Activated T-helper 9 cell treated with anti-CD3 and anti-CD28 coated beads, Interleukin-2, amount 50 U/mL, for 16 hours (primary cell): ENCODE measurements at regions not wholly inside any gene's neighbourhood (a gene's known extent, or its start where the extent isn't known, plus 50 kb on each side); places are given as distances from the start of the nearest gene placed in this dataset.
"Not testable (repeated sequence)": the region's sequence is repeated elsewhere in the genome, so short reads cannot be mapped to it uniquely, and the experiment has no call there.

ENCODE experiments used
- DNase-seq: peaks from one replicate; pipeline ENCODE4 v3.0.0-alpha.2; 2020; ENCODE audit warnings: low read depth

GRCh38 chr5:118193194-118193905 is 795.0 kb downstream of the DTWD2 start:
- DNase-seq: no peak

GRCh38 chr5:118185018-118185417 is 803.3 kb downstream of the DTWD2 start:
- DNase-seq: no peak

- no peak for DNase-seq
Measured at GRCh38 chr5:118176146-118176545, 812.2 kb downstream of the DTWD2 start.

- DNase-seq: no peak
Measured at GRCh38 chr5:118174671-118175070, 813.7 kb downstream of the DTWD2 start.

GRCh38 chr5:118173340-118173739 is 815.0 kb downstream of the DTWD2 start:
- no peak for DNase-seq

- DNase-seq: no peak
Measured at GRCh38 chr5:118165619-118166018, 822.7 kb downstream of the DTWD2 start.

- no peak for DNase-seq
Measured at GRCh38 chr5:118156181-118156580, 832.2 kb downstream of the DTWD2 start.

- DNase-seq: no peak
Measured at GRCh38 chr5:118146824-118147223, 841.5 kb downstream of the DTWD2 start.

GRCh38 chr5:118144540-118144939 is 843.8 kb downstream of the DTWD2 start:
- DNase-seq: no peak

GRCh38 chr5:118139361-118139760 is 849.0 kb downstream of the DTWD2 start:
- no peak for DNase-seq

- no peak for DNase-seq
Measured at GRCh38 chr5:118126159-118126558, 862.2 kb downstream of the DTWD2 start.

GRCh38 chr5:118125687-118126086 is 862.7 kb downstream of the DTWD2 start:
- no peak for DNase-seq

GRCh38 chr5:118121258-118121657 is 867.1 kb downstream of the DTWD2 start:
- DNase-seq: no peak

GRCh38 chr5:118115791-118116190 is 872.6 kb downstream of the DTWD2 start:
- no peak for DNase-seq

- no peak for DNase-seq
Measured at GRCh38 chr5:118111956-118112355, 876.4 kb downstream of the DTWD2 start.

- DNase-seq: not testable (repeated sequence)
Measured at GRCh38 chr5:118107246-118107645, 881.1 kb downstream of the DTWD2 start.

- DNase-seq: no peak
Measured at GRCh38 chr5:118098716-118099115, 889.6 kb downstream of the DTWD2 start.

- no peak for DNase-seq
Measured at GRCh38 chr5:118095115-118095514, 893.2 kb downstream of the DTWD2 start.

- DNase-seq: no peak
Measured at GRCh38 chr5:118088448-118088847, 899.9 kb downstream of the DTWD2 start.

- DNase-seq: no peak
Measured at GRCh38 chr5:118076490-118076889, 911.9 kb downstream of the DTWD2 start.

GRCh38 chr5:118070041-118070440 is 918.3 kb downstream of the DTWD2 start:
- no peak for DNase-seq

GRCh38 chr5:118069452-118069851 is 918.9 kb downstream of the DTWD2 start:
- no peak for DNase-seq

- no peak for DNase-seq
Measured at GRCh38 chr5:118068886-118069285, 919.5 kb downstream of the DTWD2 start.

- DNase-seq: not testable (repeated sequence)
Measured at GRCh38 chr5:118063836-118064235, 924.5 kb downstream of the DTWD2 start.
